GM19468 (cell line): ENCODE measurements at regions not wholly inside any gene's neighbourhood (a gene's known extent, or its start where the extent isn't known, plus 50 kb on each side); places are given as distances from the start of the nearest gene placed in this dataset.

Experiments used
- ATAC-seq: cut with Tn5 transposase; IDR thresholded peaks from one replicate; pipeline ENCODE4 v1.9.1; 2021; ENCODE audit warnings: mild to moderate bottlenecking, moderate library complexity, moderate number of reproducible peaks; ENCODE audit not compliant: unreplicated experiment; ENCODE audit errors: extremely low read depth

GRCh38 chr4:181682367-181683047, 560.7 kb upstream of the TENM3 start:
- no peak for ATAC-seq

GRCh38 chr4:181684310-181684709, 558.9 kb upstream of the TENM3 start:
- ATAC-seq, result no peak

- ATAC-seq, result no peak
Measured at GRCh38 chr4:181685461-181685860, 557.7 kb upstream of the TENM3 start.

- ATAC-seq, result no peak
Measured at GRCh38 chr4:181685911-181686310, 557.3 kb upstream of the TENM3 start.

- ATAC-seq, result no peak
Measured at GRCh38 chr4:181687116-181687515, 556.1 kb upstream of the TENM3 start.

- no peak for ATAC-seq
Measured at GRCh38 chr4:181688432-181688831, 554.8 kb upstream of the TENM3 start.

- ATAC-seq, result no peak
Measured at GRCh38 chr4:181688872-181689271, 554.3 kb upstream of the TENM3 start.

- ATAC-seq, result no peak
Measured at GRCh38 chr4:181690498-181690897, 552.7 kb upstream of the TENM3 start.

GRCh38 chr4:181692965-181693364, 550.2 kb upstream of the TENM3 start:
- no peak for ATAC-seq

- no peak for ATAC-seq
Measured at GRCh38 chr4:181693517-181693916, 549.7 kb upstream of the TENM3 start.

- no peak for ATAC-seq
Measured at GRCh38 chr4:181698221-181698620, 545.0 kb upstream of the TENM3 start.

GRCh38 chr4:181701214-181701613, 542.0 kb upstream of the TENM3 start:
- ATAC-seq, result no peak

GRCh38 chr4:181701894-181702293, 541.3 kb upstream of the TENM3 start:
- ATAC-seq, result no peak

- no peak for ATAC-seq
Measured at GRCh38 chr4:181702864-181703495, 540.2 kb upstream of the TENM3 start.

- ATAC-seq, result no peak
Measured at GRCh38 chr4:181710143-181710542, 533.1 kb upstream of the TENM3 start.

- ATAC-seq, result no peak
Measured at GRCh38 chr4:181711387-181711786, 531.8 kb upstream of the TENM3 start.

- no peak for ATAC-seq
Measured at GRCh38 chr4:181728305-181728966, 514.8 kb upstream of the TENM3 start.

- no peak for ATAC-seq
Measured at GRCh38 chr4:181731900-181732299, 511.3 kb upstream of the TENM3 start.

- no peak for ATAC-seq
Measured at GRCh38 chr4:181737744-181738143, 505.5 kb upstream of the TENM3 start.

- ATAC-seq, result no peak
Measured at GRCh38 chr4:181739031-181739430, 504.2 kb upstream of the TENM3 start.

GRCh38 chr4:181741513-181741912, 501.7 kb upstream of the TENM3 start:
- no peak for ATAC-seq
